ENCODE measurements at regions not wholly inside any gene's neighbourhood (a gene's known extent, or its start where the extent isn't known, plus 50 kb on each side); places are given as distances from the start of the nearest gene placed in this dataset.

DNA sequence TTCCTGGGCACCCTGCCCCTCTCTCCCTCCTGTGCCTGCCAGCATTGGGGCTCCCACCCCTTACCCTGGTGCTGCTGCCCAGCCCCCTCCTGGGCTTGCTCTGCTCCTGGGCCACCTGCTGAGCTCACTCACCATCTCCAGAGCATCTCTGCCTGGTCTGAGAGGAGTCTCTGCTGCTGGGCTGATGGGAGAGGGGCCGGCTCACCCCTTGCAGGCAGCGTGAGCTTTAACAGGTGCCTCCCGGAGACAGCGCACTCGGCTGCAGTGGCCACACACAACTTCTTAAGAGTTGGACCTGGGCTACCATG, 721.7 kb downstream of the MATN1 start:
- TF ChIP-seq RAD21 (conservative IDR thresholded peaks at IDR 0.05) (no peak), EP300 (conservative IDR thresholded peaks at IDR 0.05; ENCODE audit: poor library complexity, severe bottlenecking) (no peak), SMC3 (conservative IDR thresholded peaks at IDR 0.05; ENCODE audit: poor library complexity) (no peak), POLR2AphosphoS5 (IDR thresholded peaks at IDR 0.05) (no peak), TAF1 (IDR thresholded peaks at IDR 0.05; ENCODE audit: low read depth) (no peak), EZH2 (IDR thresholded peaks at IDR 0.05; ENCODE audit: borderline replicate concordance, insufficient read depth, low read length, poor library complexity, severe bottlenecking) (no peak), MXI1 (conservative IDR thresholded peaks at IDR 0.05; ENCODE audit: poor library complexity, severe bottlenecking) (no peak)
- TF ChIP-seq, protein P1, sequence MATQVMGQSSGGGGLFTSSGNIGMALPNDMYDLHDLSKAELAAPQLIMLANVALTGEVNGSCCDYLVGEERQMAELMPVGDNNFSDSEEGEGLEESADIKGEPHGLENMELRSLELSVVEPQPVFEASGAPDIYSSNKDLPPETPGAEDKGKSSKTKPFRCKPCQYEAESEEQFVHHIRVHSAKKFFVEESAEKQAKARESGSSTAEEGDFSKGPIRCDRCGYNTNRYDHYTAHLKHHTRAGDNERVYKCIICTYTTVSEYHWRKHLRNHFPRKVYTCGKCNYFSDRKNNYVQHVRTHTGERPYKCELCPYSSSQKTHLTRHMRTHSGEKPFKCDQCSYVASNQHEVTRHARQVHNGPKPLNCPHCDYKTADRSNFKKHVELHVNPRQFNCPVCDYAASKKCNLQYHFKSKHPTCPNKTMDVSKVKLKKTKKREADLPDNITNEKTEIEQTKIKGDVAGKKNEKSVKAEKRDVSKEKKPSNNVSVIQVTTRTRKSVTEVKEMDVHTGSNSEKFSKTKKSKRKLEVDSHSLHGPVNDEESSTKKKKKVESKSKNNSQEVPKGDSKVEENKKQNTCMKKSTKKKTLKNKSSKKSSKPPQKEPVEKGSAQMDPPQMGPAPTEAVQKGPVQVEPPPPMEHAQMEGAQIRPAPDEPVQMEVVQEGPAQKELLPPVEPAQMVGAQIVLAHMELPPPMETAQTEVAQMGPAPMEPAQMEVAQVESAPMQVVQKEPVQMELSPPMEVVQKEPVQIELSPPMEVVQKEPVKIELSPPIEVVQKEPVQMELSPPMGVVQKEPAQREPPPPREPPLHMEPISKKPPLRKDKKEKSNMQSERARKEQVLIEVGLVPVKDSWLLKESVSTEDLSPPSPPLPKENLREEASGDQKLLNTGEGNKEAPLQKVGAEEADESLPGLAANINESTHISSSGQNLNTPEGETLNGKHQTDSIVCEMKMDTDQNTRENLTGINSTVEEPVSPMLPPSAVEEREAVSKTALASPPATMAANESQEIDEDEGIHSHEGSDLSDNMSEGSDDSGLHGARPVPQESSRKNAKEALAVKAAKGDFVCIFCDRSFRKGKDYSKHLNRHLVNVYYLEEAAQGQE (IDR thresholded peaks at IDR 0.05; ENCODE audit: borderline replicate concordance) = no peak
- TF ChIP-seq, protein P2, sequence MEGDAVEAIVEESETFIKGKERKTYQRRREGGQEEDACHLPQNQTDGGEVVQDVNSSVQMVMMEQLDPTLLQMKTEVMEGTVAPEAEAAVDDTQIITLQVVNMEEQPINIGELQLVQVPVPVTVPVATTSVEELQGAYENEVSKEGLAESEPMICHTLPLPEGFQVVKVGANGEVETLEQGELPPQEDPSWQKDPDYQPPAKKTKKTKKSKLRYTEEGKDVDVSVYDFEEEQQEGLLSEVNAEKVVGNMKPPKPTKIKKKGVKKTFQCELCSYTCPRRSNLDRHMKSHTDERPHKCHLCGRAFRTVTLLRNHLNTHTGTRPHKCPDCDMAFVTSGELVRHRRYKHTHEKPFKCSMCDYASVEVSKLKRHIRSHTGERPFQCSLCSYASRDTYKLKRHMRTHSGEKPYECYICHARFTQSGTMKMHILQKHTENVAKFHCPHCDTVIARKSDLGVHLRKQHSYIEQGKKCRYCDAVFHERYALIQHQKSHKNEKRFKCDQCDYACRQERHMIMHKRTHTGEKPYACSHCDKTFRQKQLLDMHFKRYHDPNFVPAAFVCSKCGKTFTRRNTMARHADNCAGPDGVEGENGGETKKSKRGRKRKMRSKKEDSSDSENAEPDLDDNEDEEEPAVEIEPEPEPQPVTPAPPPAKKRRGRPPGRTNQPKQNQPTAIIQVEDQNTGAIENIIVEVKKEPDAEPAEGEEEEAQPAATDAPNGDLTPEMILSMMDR (IDR thresholded peaks at IDR 0.05; ENCODE audit: poor library complexity, severe bottlenecking) = no peak

All from neural cell (in vitro differentiated cells).